Endothelial cell of umbilical vein (primary cell): ENCODE measurements at regions not wholly inside any gene's neighbourhood (a gene's known extent, or its start where the extent isn't known, plus 50 kb on each side); places are given as distances from the start of the nearest gene placed in this dataset.

Experiments
- BruUV-seq: library from RNA; stranded (reverse); fragments of 400-500 nt; replicated peaks from 2 replicates; lab custom pipeline; 2021; lab: Mats Ljungman, UMichigan
- CTCF ChIA-PET: fragments of 300-600, 350-600 bp; sonication (Branson Sonifier 250); formaldehyde crosslinking; loops from one replicate; lab custom pipeline; 2021; ENCODE audit warnings: antibody characterized with exemption, inconsistent platforms; lab: Charles Lee
- POLR2A ChIA-PET: fragments of 300-600, 350-600 bp; sonication (Branson Sonifier 250); formaldehyde crosslinking; loops from one replicate; lab custom pipeline; 2021; ENCODE audit warnings: antibody characterized with exemption, inconsistent platforms; lab: Charles Lee
- DNase-seq: peaks from one replicate; pipeline ENCODE4 v3.0.0-alpha.2; 2011; ENCODE audit warnings: low read depth, low spot score
- FAIRE-seq: peaks from 2 replicates; lab custom pipeline; 2011; peaks lifted over from hg19 to GRCh38; lab: Jason Lieb, UNC
- H2AFZ ChIP-seq: 2 replicates; pipeline ENCODE4 v1.6.0; 2012; ENCODE audit warnings: low read depth, low read length, control low read depth, inconsistent platforms
- H3K27ac ChIP-seq: 2 replicates; pipeline ENCODE4 v1.5.1; 2011; ENCODE audit warnings: low read depth, mild to moderate bottlenecking, control low read depth, low read length, moderate library complexity; ENCODE audit not compliant: insufficient read depth
- H3K27me3 ChIP-seq, 2 experiments: 2 replicates each; pipeline versions ENCODE4 v1.6.0 to v1.6.1; 2011; ENCODE audit warnings: low read length in 2 of 2, mixed read lengths in 1 of 2; ENCODE audit not compliant: control insufficient read depth in 2 of 2, insufficient read depth in 2 of 2
- H3K36me3 ChIP-seq, 2 experiments: 2 replicates in 1 of 2; 3 replicates in 1 of 2; pipeline ENCODE4 v1.5.1; 2011; ENCODE audit warnings: low read length in 2 of 2, mild to moderate bottlenecking in 1 of 2, moderate library complexity in 1 of 2; ENCODE audit not compliant: control insufficient read depth in 2 of 2, insufficient read depth in 2 of 2; ENCODE audit errors: extremely low read depth in 1 of 2
- H3K4me1 ChIP-seq: 3 replicates; pipeline ENCODE4 v1.5.1; 2011; ENCODE audit warnings: mild to moderate bottlenecking, low read length; ENCODE audit not compliant: control insufficient read depth, insufficient read depth; ENCODE audit errors: extremely low read depth
- H3K4me2 ChIP-seq: 2 replicates; pipeline ENCODE4 v1.6.1; 2011; ENCODE audit warnings: low read length, control low read depth, mixed read lengths; ENCODE audit not compliant: insufficient read depth
- H3K4me3 ChIP-seq, 3 experiments: fragments of 200-600 bp in 1 of 3; sonication (generic), shearing (Covaris generic) in 1 of 3; replicated peaks in 1 of 3; 2 replicates each; pipeline ENCODE4 v1.5.1; 2011 to 2016; ENCODE audit warnings: control low read depth in 3 of 3, low read length in 3 of 3, mild to moderate bottlenecking in 2 of 3, inconsistent platforms in 1 of 3, low read depth in 1 of 3, moderate library complexity in 1 of 3; ENCODE audit not compliant: insufficient read depth in 1 of 3
- H3K79me2 ChIP-seq: 2 replicates; pipeline ENCODE4 v1.6.0; 2012; ENCODE audit warnings: low read length, inconsistent platforms; ENCODE audit not compliant: control insufficient read depth, insufficient read depth
- H3K9ac ChIP-seq: replicated peaks from 2 replicates; pipeline ENCODE3; 2011; ENCODE audit warnings: low read length, control low read depth; ENCODE audit not compliant: insufficient read depth; ENCODE audit errors: extremely low read depth
- H3K9me1 ChIP-seq: replicated peaks from 3 replicates; pipeline ENCODE4 v1.6.0; 2011; ENCODE audit warnings: mild to moderate bottlenecking, low read length; ENCODE audit not compliant: control insufficient read depth, insufficient read depth; ENCODE audit errors: extremely low read depth
- H3K9me3 ChIP-seq: replicated peaks from 2 replicates; pipeline ENCODE4 v1.5.1; 2012; ENCODE audit warnings: low read length, inconsistent platforms; ENCODE audit not compliant: control insufficient read depth, insufficient read depth
- H4K20me1 ChIP-seq: replicated peaks from 2 replicates; pipeline ENCODE3; 2011; ENCODE audit warnings: mild to moderate bottlenecking, low read length; ENCODE audit not compliant: control insufficient read depth, insufficient read depth; ENCODE audit errors: extremely low read depth
- EZH2 ChIP-seq: IDR thresholded peaks from 2 replicates; pipeline ENCODE4 v1.6.1; 2012; ENCODE audit warnings: borderline replicate concordance, low read depth, mild to moderate bottlenecking, moderate library complexity, low read length, inconsistent platforms; ENCODE audit not compliant: severe bottlenecking
- FOS ChIP-seq: IDR thresholded peaks from 2 replicates; pipeline ENCODE4 v1.6.1; 2011; ENCODE audit warnings: mild to moderate bottlenecking, low read length, moderate library complexity, borderline replicate concordance; ENCODE audit not compliant: insufficient read depth
- GATA2 ChIP-seq: IDR thresholded peaks from 2 replicates; pipeline ENCODE4 v1.7.0; 2011; ENCODE audit warnings: low read depth, mild to moderate bottlenecking, moderate library complexity, mixed read lengths, low read length; ENCODE audit not compliant: insufficient read length, insufficient read depth
- JUN ChIP-seq: IDR thresholded peaks from 2 replicates; pipeline ENCODE4 v1.6.1; 2011; ENCODE audit warnings: borderline replicate concordance, low read depth; ENCODE audit not compliant: insufficient read length, insufficient read depth
- POLR2AphosphoS5 ChIP-seq: IDR thresholded peaks from 2 replicates; pipeline ENCODE4 v1.6.1; 2012; ENCODE audit warnings: low read depth, mild to moderate bottlenecking, control low read depth, low read length, moderate library complexity; ENCODE audit not compliant: insufficient read depth
- dilution Hi-C: fragments of 300-500 bp; cut with MboI; formaldehyde crosslinking; loops from one replicate; pipeline ENCODE4 v1.15.0; 2019; ENCODE audit warnings: low sequenced_read_pairs; ENCODE audit not compliant: extremely low pct_ligation_motif_present
- intact Hi-C: fragments of 100-400 bp; cut with micrococcal nuclease; formaldehyde crosslinking; loops from one replicate; pipeline ENCODE4 v1.10.0; 2022
- TF ChIP-seq, protein P1 (sequence below), 2 donors: IDR thresholded peaks; 1 replicate in 1 of 2; 2 replicates in 1 of 2; pipeline ENCODE4 v1.5.1; 2011; ENCODE audit warnings: low read length in 2 of 2, mild to moderate bottlenecking in 2 of 2, moderate library complexity in 2 of 2, control low read depth in 1 of 2, inconsistent platforms in 1 of 2, low read depth in 1 of 2; ENCODE audit not compliant: insufficient read depth in 1 of 2; ENCODE audit errors: extremely low read depth in 1 of 2
- TF ChIP-seq, protein P2 (sequence below): IDR thresholded peaks from 2 replicates; pipeline ENCODE4 v1.6.1; 2011; ENCODE audit not compliant: insufficient read depth, insufficient read length

DNA sequence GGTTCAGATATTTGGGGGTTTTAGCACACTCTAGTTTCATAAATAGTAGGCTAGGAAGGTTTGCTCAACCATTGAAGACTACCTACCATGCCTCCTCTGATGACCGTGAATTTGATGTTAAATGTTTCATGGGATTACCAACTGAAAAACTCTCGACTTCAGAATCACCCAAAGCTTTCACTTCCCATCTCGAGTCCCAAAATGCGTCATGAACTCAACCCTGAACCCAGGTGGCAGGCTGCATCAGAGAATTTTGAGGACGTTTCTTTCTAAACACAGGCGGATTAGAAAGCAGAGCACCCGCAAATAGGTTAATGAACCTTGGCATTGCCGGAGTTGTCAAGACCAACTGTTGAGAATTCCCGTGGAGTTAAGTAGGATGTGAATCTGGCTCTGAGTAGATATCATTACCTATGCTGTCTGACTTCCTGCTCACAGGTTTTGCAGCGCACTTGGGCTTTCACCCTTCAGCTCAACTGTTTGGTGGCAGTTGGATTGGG, 98.4 kb upstream of the ADTRP start:
- ChIA-PET CTCF (no interaction called here), POLR2A (no interaction called here)
- H3K27ac ChIP-seq = no peak overlapping the region
- no peaks in the 10 kb centered on the region for H3K79me2 ChIP-seq
- dilution Hi-C loops (no loop called here), intact Hi-C loops (no loop called here)
- no peaks in the 10 kb centered on the region for H3K9me3 ChIP-seq
- no peak overlapping the region for H3K4me3 ChIP-seq
- no peak for DNase-seq
- H3K36me3 ChIP-seq = no peaks in the 10 kb centered on the region
- H3K27me3 ChIP-seq = no peaks in the 10 kb centered on the region
- FAIRE-seq = no peak
- no peaks in the 10 kb centered on the region for H4K20me1 ChIP-seq
- H3K4me2 ChIP-seq = no peak overlapping the region
- no TSS peak for BruUV-seq
- TF ChIP-seq, protein P1, sequence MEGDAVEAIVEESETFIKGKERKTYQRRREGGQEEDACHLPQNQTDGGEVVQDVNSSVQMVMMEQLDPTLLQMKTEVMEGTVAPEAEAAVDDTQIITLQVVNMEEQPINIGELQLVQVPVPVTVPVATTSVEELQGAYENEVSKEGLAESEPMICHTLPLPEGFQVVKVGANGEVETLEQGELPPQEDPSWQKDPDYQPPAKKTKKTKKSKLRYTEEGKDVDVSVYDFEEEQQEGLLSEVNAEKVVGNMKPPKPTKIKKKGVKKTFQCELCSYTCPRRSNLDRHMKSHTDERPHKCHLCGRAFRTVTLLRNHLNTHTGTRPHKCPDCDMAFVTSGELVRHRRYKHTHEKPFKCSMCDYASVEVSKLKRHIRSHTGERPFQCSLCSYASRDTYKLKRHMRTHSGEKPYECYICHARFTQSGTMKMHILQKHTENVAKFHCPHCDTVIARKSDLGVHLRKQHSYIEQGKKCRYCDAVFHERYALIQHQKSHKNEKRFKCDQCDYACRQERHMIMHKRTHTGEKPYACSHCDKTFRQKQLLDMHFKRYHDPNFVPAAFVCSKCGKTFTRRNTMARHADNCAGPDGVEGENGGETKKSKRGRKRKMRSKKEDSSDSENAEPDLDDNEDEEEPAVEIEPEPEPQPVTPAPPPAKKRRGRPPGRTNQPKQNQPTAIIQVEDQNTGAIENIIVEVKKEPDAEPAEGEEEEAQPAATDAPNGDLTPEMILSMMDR (IDR thresholded peaks at IDR 0.05; ENCODE audit: extremely low read depth in 1 of 2, insufficient read depth in 1 of 2, low read depth in 1 of 2, low read length in 2 of 2) = no peak
- TF ChIP-seq FOS (no peak), GATA2 (no peak), POLR2AphosphoS5 (no peak), JUN (no peak), EZH2 (no peak)
- TF ChIP-seq, protein P2, sequence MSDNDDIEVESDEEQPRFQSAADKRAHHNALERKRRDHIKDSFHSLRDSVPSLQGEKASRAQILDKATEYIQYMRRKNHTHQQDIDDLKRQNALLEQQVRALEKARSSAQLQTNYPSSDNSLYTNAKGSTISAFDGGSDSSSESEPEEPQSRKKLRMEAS = no peak
- no peaks in the 10 kb centered on the region for H3K9me1 ChIP-seq
- no peak overlapping the region for H2AFZ ChIP-seq
- no peak overlapping the region for H3K9ac ChIP-seq
- H3K4me1 ChIP-seq = no peaks in the 10 kb centered on the region
